Keratinocyte (primary cell): ENCODE measurements at regions not wholly inside any gene's neighbourhood (a gene's known extent, or its start where the extent isn't known, plus 50 kb on each side); places are given as distances from the start of the nearest gene placed in this dataset.

Experiments used
- DNase-seq: peaks from one replicate; pipeline ENCODE4 v3.0.0-alpha.2; 2011; ENCODE audit warnings: low read depth, missing footprints, low spot score
- FAIRE-seq: peaks from 2 replicates; lab custom pipeline; 2011; peaks lifted over from hg19 to GRCh38; lab: Jason Lieb, UNC
- H2AFZ ChIP-seq: 2 replicates; pipeline ENCODE4 v1.6.0; 2012; ENCODE audit warnings: low read length, control low read depth, inconsistent platforms; ENCODE audit not compliant: control insufficient read depth
- H3K27ac ChIP-seq: 2 replicates; pipeline ENCODE4 v1.5.1; 2011; ENCODE audit warnings: low read length; ENCODE audit not compliant: control insufficient read depth, insufficient read depth
- H3K27me3 ChIP-seq: 3 replicates; pipeline ENCODE4 v1.6.0; 2011; ENCODE audit warnings: low read length; ENCODE audit not compliant: control insufficient read depth, insufficient read depth; ENCODE audit errors: extremely low read depth
- H3K36me3 ChIP-seq, 2 experiments: 2 replicates in 1 of 2; 3 replicates in 1 of 2; pipeline ENCODE4 v1.5.1; 2011; ENCODE audit warnings: low read length in 2 of 2, mild to moderate bottlenecking in 1 of 2; ENCODE audit not compliant: control insufficient read depth in 2 of 2, insufficient read depth in 2 of 2; ENCODE audit errors: extremely low read depth in 1 of 2
- H3K4me1 ChIP-seq: 3 replicates; pipeline ENCODE4 v1.5.1; 2011; ENCODE audit warnings: low read length; ENCODE audit not compliant: control insufficient read depth, insufficient read depth; ENCODE audit errors: extremely low read depth
- H3K4me2 ChIP-seq: 3 replicates; pipeline ENCODE4 v1.6.0; 2011; ENCODE audit warnings: low read depth, low read length; ENCODE audit not compliant: control insufficient read depth, insufficient read depth; ENCODE audit errors: extremely low read depth
- H3K4me3 ChIP-seq, 3 experiments: fragments of 200-600 bp in 1 of 3; sonication (generic) in 1 of 3; 2 replicates in 2 of 3; 3 replicates in 1 of 3; pipeline ENCODE4 v1.5.1; 2011 to 2016; ENCODE audit warnings: low read length in 3 of 3, mild to moderate bottlenecking in 3 of 3, control low read depth in 2 of 3, inconsistent platforms in 1 of 3, low read depth in 1 of 3, mixed read lengths in 1 of 3, mixed run types in 1 of 3, moderate library complexity in 1 of 3; ENCODE audit not compliant: control insufficient read depth in 2 of 3, insufficient read depth in 2 of 3; ENCODE audit errors: extremely low read depth in 1 of 3
- H3K79me2 ChIP-seq: 2 replicates; pipeline ENCODE4 v1.6.0; 2012; ENCODE audit warnings: low read length; ENCODE audit not compliant: control insufficient read depth, insufficient read depth
- H3K9ac ChIP-seq: 3 replicates; pipeline ENCODE4 v1.6.0; 2011; ENCODE audit warnings: low read length; ENCODE audit not compliant: control insufficient read depth, insufficient read depth; ENCODE audit errors: extremely low read depth
- H3K9me1 ChIP-seq: 3 replicates; pipeline ENCODE4 v1.6.0; 2011; ENCODE audit warnings: low read length; ENCODE audit not compliant: control insufficient read depth, insufficient read depth; ENCODE audit errors: extremely low read depth
- H3K9me3 ChIP-seq: 2 replicates; pipeline ENCODE4 v1.5.1; 2012; ENCODE audit warnings: low read depth, low read length; ENCODE audit not compliant: control insufficient read depth
- H4K20me1 ChIP-seq: 3 replicates; pipeline ENCODE4 v1.6.0; 2011; ENCODE audit warnings: low read length; ENCODE audit not compliant: control insufficient read depth, insufficient read depth; ENCODE audit errors: extremely low read depth
- EZH2 ChIP-seq: IDR thresholded peaks from one replicate; pipeline ENCODE4 v1.6.1; 2012; ENCODE audit warnings: inconsistent platforms, mild to moderate bottlenecking, low read length, moderate library complexity
- dilution Hi-C: fragments of 300-500 bp; cut with MboI; formaldehyde crosslinking; loops from one replicate; pipeline ENCODE4 v1.7.0; 2020; ENCODE audit warnings: low sequenced_read_pairs; ENCODE audit not compliant: extremely low pct_ligation_motif_present
- TF ChIP-seq, protein P1 (sequence below), 3 experiments: IDR thresholded peaks in 1 of 3; conservative IDR thresholded peaks in 1 of 3; optimal IDR thresholded peaks in 1 of 3; 2 replicates in 2 of 3; 3 replicates in 1 of 3; pipeline versions ENCODE3 to v1.5.1; 2011; ENCODE audit warnings: low read length in 3 of 3, mild to moderate bottlenecking in 3 of 3, moderate library complexity in 2 of 3, control low read depth in 1 of 3, inconsistent platforms in 1 of 3; ENCODE audit not compliant: insufficient read depth in 2 of 3; ENCODE audit errors: extremely low read depth in 1 of 3

DNA sequence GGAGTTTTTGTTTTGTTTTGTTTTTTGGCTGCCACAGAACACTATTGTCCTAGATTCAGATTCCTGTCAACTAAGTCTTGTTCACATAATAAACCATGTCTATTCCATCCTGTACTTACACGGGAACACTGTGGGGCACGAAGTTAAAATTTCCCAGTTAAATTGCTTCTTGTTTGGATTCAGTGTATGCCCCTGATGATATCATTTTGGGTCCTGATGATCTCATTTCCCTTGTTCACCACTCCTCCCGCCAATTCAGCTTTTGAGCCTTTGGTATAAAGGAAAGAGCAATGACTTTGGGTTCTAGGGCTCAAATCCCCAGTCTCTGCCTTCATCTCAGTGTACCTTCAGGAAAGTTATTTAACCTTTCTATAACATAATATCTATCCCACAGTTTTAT is 333.5 kb downstream of the FBXW7 start:
- H3K4me2 ChIP-seq, result no peak overlapping the region
- H2AFZ ChIP-seq, result no peak overlapping the region
- DNase-seq (no peak), FAIRE-seq (no peak)
- H3K9me1 ChIP-seq, result no peaks in the 10 kb centered on the region
- H3K27me3 ChIP-seq, result no peaks in the 10 kb centered on the region
- H3K79me2 ChIP-seq, result no peaks in the 10 kb centered on the region
- H3K27ac ChIP-seq, result no peak overlapping the region
- no peaks in the 10 kb centered on the region for H3K36me3 ChIP-seq
- H3K9ac ChIP-seq, result no peak overlapping the region
- no peaks in the 10 kb centered on the region for H3K4me1 ChIP-seq
- no peaks in the 10 kb centered on the region for H3K9me3 ChIP-seq
- dilution Hi-C loops, result no loop called here
- TF ChIP-seq EZH2, result no peak
- TF ChIP-seq, protein P1, sequence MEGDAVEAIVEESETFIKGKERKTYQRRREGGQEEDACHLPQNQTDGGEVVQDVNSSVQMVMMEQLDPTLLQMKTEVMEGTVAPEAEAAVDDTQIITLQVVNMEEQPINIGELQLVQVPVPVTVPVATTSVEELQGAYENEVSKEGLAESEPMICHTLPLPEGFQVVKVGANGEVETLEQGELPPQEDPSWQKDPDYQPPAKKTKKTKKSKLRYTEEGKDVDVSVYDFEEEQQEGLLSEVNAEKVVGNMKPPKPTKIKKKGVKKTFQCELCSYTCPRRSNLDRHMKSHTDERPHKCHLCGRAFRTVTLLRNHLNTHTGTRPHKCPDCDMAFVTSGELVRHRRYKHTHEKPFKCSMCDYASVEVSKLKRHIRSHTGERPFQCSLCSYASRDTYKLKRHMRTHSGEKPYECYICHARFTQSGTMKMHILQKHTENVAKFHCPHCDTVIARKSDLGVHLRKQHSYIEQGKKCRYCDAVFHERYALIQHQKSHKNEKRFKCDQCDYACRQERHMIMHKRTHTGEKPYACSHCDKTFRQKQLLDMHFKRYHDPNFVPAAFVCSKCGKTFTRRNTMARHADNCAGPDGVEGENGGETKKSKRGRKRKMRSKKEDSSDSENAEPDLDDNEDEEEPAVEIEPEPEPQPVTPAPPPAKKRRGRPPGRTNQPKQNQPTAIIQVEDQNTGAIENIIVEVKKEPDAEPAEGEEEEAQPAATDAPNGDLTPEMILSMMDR (optimal IDR thresholded peaks at IDR 0.05 in 1 of 3, IDR thresholded peaks at IDR 0.05 in 1 of 3, conservative IDR thresholded peaks at IDR 0.05 in 1 of 3; ENCODE audit: extremely low read depth in 1 of 3, insufficient read depth in 2 of 3, low read length in 3 of 3), result no peak
- H3K4me3 ChIP-seq, result no peak overlapping the region
- H4K20me1 ChIP-seq, result no peaks in the 10 kb centered on the region

DNA sequence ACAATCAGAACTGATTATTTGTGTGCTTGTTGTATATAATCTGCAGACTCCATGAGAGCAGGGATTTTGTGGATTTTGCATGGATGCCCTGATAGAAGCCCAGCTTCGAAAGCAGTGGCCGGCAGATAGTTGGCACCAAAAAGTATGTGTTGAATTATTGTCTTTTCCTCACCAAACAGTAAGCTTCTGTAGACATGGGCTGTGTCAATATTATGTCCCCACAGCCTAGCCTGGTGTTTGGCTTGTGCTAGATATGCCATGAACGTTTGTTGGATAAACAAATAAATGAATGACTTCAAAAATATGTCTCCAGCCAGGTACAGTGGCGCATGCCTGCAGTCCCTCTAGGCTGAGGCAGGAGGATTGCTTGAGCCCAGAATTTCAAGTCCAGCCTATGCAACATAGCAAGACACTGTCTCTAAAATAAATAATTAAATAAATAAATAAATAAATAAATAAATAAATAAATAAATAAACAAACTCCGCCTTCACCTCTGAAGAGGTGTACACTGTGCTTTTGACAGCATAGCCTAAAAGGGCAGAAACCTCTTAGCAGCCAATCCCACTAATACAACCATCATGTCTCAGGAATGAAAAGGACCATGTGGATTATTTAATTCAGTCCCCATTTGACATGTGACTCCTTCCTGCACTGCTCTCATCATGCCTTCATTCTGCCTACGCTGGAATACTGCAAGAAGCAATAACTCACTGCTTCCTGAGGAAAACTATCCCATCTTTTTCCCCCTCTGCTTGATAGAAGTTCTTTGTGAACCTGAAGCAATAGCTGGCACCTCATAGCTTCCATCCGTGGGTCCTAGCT is 335.2 kb downstream of the FBXW7 start:
- Histone ChIP-seq H3K4me3 (no peak overlapping the region), H3K4me2 (no peak overlapping the region), H3K27ac (no peak overlapping the region), H3K9ac (no peak overlapping the region), H3K9me1 (no peaks in the 10 kb centered on the region), H2AFZ (no peak overlapping the region), H4K20me1 (no peaks in the 10 kb centered on the region), H3K27me3 (no peaks in the 10 kb centered on the region), H3K79me2 (no peaks in the 10 kb centered on the region), H3K36me3 (no peaks in the 10 kb centered on the region), H3K4me1 (no peaks in the 10 kb centered on the region), H3K9me3 (no peaks in the 10 kb centered on the region)
- FAIRE-seq (no peak), DNase-seq (no peak)
- no peak for TF ChIP-seq EZH2
- TF ChIP-seq, protein P1 (optimal IDR thresholded peaks at IDR 0.05 in 1 of 3, IDR thresholded peaks at IDR 0.05 in 1 of 3, conservative IDR thresholded peaks at IDR 0.05 in 1 of 3; ENCODE audit: extremely low read depth in 1 of 3, insufficient read depth in 2 of 3, low read length in 3 of 3), result no peak
- dilution Hi-C loops, result no loop called here
